NT2/D1 (cell line): ENCODE measurements at regions not wholly inside any gene's neighbourhood (a gene's known extent, or its start where the extent isn't known, plus 50 kb on each side); places are given as distances from the start of the nearest gene placed in this dataset.

Source experiments
- DNase-seq: peaks from one replicate; pipeline ENCODE4 v3.0.0-alpha.2; 2011; ENCODE audit warnings: low read depth, low spot score
- H3K27me3 ChIP-seq: 2 replicates; pipeline ENCODE4 v1.6.0; 2011; ENCODE audit warnings: mild to moderate bottlenecking; ENCODE audit not compliant: insufficient read length, insufficient read depth
- H3K36me3 ChIP-seq: 2 replicates; pipeline ENCODE4 v1.6.1; 2011; ENCODE audit warnings: mild to moderate bottlenecking, low read length, mixed read lengths; ENCODE audit not compliant: insufficient read depth, insufficient read length
- H3K4me1 ChIP-seq: 2 replicates; pipeline ENCODE4 v1.5.1; 2011; ENCODE audit not compliant: insufficient read depth, insufficient read length
- H3K4me3 ChIP-seq: 2 replicates; pipeline ENCODE4 v1.5.1; 2011; ENCODE audit warnings: low read depth; ENCODE audit not compliant: insufficient read length
- H3K9ac ChIP-seq: 2 replicates; pipeline ENCODE4 v1.6.0; 2011; ENCODE audit warnings: low read depth; ENCODE audit not compliant: insufficient read length
- H3K9me3 ChIP-seq: 2 replicates; pipeline ENCODE4 v1.5.1; 2011; ENCODE audit warnings: mild to moderate bottlenecking, low read length; ENCODE audit not compliant: insufficient read depth
- SUZ12 ChIP-seq: IDR thresholded peaks from 2 replicates; pipeline ENCODE4 v1.6.1; 2011; ENCODE audit not compliant: insufficient read length, insufficient read depth; ENCODE audit errors: extremely low read depth
- YY1 ChIP-seq: IDR thresholded peaks from 2 replicates; pipeline ENCODE4 v1.6.1; 2011; ENCODE audit not compliant: insufficient read length, insufficient read depth
- ZNF274 ChIP-seq: IDR thresholded peaks from 2 replicates; pipeline ENCODE4 v1.6.1; 2011; ENCODE audit warnings: mild to moderate bottlenecking, low read depth, low read length

DNA sequence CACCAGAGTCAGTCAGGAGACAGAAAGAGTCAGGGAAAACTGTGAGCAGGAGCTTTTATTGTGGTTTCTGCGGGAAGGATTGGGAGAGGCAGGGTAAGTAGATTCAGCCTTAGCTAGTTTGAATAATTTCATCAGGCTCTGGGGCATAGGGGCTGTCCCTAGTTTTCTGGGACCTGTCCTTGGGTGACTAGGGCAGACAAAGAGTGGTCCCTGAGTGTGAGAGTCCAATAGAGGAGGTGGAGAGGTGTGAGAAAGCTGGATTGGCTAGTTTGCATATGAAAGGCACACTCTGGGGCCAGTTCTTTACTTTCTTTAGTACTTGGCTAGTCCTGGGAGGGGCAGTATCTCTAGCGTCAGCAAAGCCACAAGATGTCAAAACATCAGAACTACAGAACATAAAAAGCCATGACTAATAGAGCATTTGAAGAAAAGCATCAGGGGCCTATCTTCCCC, 255.6 kb downstream of the HS3ST3A1 start:
- H3K4me1 ChIP-seq, result no peaks in the 10 kb centered on the region
- no peaks in the 10 kb centered on the region for H3K36me3 ChIP-seq
- H3K9ac ChIP-seq, result no peak overlapping the region
- H3K9me3 ChIP-seq, result peaks cover 18% of the 10 kb centered on the region; the same call in 1 of the 2 replicates
- TF ChIP-seq YY1, result no peak
- no peak for TF ChIP-seq SUZ12
- TF ChIP-seq ZNF274, result no peak
- DNase-seq, result peak; percentile 63
- no peaks in the 10 kb centered on the region for H3K27me3 ChIP-seq
- no peak overlapping the region for H3K4me3 ChIP-seq

DNA sequence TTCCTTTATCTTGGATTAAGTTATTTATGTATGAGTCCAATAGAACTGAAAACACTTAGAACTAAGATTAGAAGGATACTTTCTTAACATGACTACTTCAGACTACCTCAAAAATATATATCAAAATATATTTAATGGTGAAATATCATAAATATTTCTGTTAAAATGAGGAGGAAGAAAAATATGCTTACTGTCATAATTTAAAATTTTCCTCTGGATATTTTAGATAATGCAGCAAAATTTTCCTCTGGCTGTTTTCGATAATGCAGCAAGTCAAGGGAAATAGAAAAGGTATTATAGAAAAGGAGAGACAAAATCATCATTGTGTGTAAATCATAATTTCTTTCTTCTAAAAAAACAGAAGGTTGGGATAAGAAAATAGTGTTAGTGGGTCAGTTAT, 263.3 kb downstream of the HS3ST3A1 start:
- Histone ChIP-seq H3K4me3 (no peak overlapping the region), H3K27me3 (no peaks in the 10 kb centered on the region)
- no peak for TF ChIP-seq YY1
- TF ChIP-seq ZNF274, result no peak
- TF ChIP-seq SUZ12, result no peak

DNA sequence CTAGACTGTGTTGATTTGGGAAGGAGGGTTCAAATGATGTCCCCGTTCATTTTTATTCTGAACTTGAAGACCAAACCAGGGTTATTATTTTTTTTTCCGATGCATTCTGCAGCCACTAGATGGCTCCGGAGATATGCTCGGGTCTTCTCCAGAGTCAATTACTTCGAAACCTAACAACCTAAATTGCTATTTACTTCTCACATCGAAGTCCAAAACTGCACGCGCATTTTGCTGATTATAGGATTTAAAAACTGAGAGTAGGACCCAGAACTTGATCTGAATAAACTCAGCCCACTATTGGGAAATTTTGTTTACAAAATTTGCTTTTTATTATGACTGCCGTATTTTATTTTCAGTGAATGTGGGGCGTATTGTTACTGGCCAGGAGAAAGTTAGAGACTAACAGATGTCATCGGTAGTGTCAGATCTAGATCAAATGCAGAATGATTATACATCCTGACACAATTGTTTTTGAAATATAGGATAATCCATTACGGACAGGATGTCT, 263.8 kb downstream of the HS3ST3A1 start:
- no peaks in the 10 kb centered on the region for H3K9me3 ChIP-seq
- no peaks in the 10 kb centered on the region for H3K4me1 ChIP-seq
- no peak for DNase-seq
- no peaks in the 10 kb centered on the region for H3K36me3 ChIP-seq
- TF ChIP-seq SUZ12 (no peak), YY1 (no peak), ZNF274 (no peak)
- H3K9ac ChIP-seq, result no peak overlapping the region
- no peak overlapping the region for H3K4me3 ChIP-seq
- no peaks in the 10 kb centered on the region for H3K27me3 ChIP-seq

More for the DNA sequence above, 263.3 kb downstream of the HS3ST3A1 start:
- Histone ChIP-seq H3K9ac (no peak overlapping the region), H3K9me3 (no peaks in the 10 kb centered on the region), H3K36me3 (no peaks in the 10 kb centered on the region), H3K4me1 (no peaks in the 10 kb centered on the region)
- no peak for DNase-seq

DNA sequence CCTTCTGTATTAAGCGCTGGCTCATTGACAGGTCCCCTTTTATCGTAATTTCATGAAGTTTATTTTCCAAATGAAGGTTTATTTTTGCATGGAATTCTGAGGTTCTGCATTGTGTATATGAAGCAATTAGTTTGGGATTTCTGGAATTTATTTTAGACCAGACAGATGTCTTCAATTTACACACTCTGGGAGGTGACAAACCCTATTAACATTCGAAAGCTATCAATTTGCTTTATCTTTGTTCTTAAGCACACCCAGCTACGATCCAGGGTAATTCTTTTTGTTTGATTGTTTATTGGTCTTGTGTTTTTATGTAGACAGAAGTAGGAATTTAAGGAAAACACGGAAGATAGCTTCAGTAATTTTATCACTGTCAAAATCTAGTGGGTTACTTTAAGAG, 264.6 kb downstream of the HS3ST3A1 start:
- no peak overlapping the region for H3K4me3 ChIP-seq
- no peaks in the 10 kb centered on the region for H3K36me3 ChIP-seq
- no peak for DNase-seq
- no peak overlapping the region for H3K9ac ChIP-seq
- TF ChIP-seq YY1 (no peak), ZNF274 (no peak), SUZ12 (no peak)
- no peaks in the 10 kb centered on the region for H3K27me3 ChIP-seq
- no peaks in the 10 kb centered on the region for H3K4me1 ChIP-seq
- H3K9me3 ChIP-seq, result no peaks in the 10 kb centered on the region

DNA sequence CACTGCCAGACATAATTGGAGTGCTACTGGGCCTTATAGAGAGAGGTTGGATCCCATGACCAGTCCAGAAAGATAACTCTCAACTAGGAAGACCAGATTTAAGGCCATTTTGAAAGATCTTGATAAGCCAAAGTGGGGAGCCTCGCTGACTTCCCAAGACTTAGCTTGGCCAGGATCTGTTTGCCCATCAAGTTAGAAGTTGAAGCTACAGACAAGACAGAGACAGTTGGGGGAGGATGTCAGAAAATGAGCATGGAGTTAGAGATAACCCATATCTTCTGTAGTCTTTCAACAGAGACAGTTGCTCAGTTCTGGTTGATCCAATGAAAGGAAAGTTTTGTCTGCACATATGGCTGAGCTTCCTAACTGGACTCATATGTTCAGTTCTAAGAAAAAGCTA, 267.4 kb downstream of the HS3ST3A1 start:
- Histone ChIP-seq H3K4me3 (no peak overlapping the region), H3K9ac (no peak overlapping the region), H3K27me3 (no peaks in the 10 kb centered on the region), H3K36me3 (no peaks in the 10 kb centered on the region), H3K9me3 (no peaks in the 10 kb centered on the region), H3K4me1 (no peaks in the 10 kb centered on the region)
- TF ChIP-seq YY1, result no peak
- TF ChIP-seq ZNF274, result no peak
- TF ChIP-seq SUZ12, result no peak
- no peak for DNase-seq

DNA sequence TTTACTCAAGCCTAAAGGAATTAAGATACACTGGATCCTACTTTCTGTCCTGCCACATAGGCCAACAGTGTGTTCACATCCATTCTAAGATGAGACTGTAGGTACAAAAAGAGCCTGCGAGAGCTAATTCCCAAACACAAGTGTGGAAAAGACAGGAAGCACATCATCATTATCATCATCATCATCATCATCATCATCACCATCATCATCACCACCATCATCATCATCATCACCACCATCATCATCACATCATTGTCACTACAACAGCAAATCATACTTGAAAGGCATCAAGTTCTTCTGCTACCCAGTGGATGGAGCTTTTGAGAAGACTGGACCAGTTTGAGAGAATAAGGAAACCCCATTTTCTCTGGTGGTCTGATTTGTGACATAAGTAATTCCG, 268.1 kb downstream of the HS3ST3A1 start:
- Histone ChIP-seq H3K9ac (no peak overlapping the region), H3K4me3 (no peak overlapping the region), H3K36me3 (no peaks in the 10 kb centered on the region), H3K9me3 (no peaks in the 10 kb centered on the region), H3K4me1 (no peaks in the 10 kb centered on the region), H3K27me3 (no peaks in the 10 kb centered on the region)
- no peak for DNase-seq
- TF ChIP-seq SUZ12 (no peak), ZNF274 (no peak), YY1 (no peak)

DNA sequence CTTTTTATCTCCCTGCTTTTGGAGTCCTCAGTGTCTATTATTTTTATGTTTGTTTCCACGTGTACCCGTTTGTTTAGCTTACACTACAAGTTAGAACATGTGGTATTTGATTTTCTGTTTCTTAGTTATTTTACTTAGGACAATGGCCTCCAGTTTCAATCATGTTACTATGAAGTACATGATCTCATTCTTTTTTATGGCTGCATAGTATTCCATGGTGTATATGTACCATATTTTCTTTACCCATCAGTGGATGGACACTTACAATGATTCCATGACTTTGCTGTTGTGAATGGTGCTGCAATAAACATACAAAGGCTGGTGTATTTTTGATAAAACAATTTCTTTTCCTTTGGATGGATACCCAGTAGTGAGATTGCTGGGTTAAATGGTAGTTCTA, 269.5 kb downstream of the HS3ST3A1 start:
- Histone ChIP-seq H3K4me3 (no peak overlapping the region), H3K4me1 (no peaks in the 10 kb centered on the region), H3K9me3 (no peaks in the 10 kb centered on the region), H3K9ac (no peak overlapping the region), H3K36me3 (no peaks in the 10 kb centered on the region), H3K27me3 (no peaks in the 10 kb centered on the region)
- no peak for DNase-seq
- TF ChIP-seq ZNF274, result no peak
- no peak for TF ChIP-seq YY1
- TF ChIP-seq SUZ12, result no peak
